ENCODE measurements at regions not wholly inside any gene's neighbourhood (a gene's known extent, or its start where the extent isn't known, plus 50 kb on each side); places are given as distances from the start of the nearest gene placed in this dataset.

DNA sequence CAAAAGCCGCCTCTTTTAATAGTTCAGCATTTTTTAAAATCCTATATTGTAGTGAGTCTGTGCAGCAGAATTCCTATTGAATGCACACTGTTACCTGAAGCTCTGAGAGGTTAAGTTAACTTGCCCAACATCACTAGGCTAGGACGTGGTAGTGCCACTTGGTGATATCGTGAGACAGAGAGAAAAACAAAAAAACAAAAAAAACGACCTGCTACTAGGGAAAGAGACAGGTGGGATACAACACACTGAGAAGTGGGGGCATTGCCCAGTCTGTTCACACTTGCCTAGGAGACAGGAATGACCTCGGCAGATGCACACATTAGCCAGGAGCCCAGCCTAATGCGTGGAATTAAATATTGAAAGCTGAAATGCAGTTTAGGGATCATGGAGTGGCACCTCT lies 129.7 kb upstream of the CCND2 start:
- no peak overlapping the region for H3K4me2 ChIP-seq
- H3K9me2 ChIP-seq (ENCODE audit: insufficient read depth) = no peaks in the 10 kb centered on the region
- H3K79me2 ChIP-seq (ENCODE audit: low read depth) = no peaks in the 10 kb centered on the region
- H3K4me3 ChIP-seq = no peak overlapping the region
- ChIA-PET POLR2A (ENCODE audit: unreplicated experiment) (no interaction called here), CTCF (no interaction called here)
- no peak overlapping the region for H2AFZ ChIP-seq
- H3K27ac ChIP-seq = no peak overlapping the region
- no peaks in the 10 kb centered on the region for H3K9me3 ChIP-seq (ENCODE audit: insufficient read depth, low read depth)
- TF ChIP-seq EZH2 (IDR thresholded peaks at IDR 0.05; ENCODE audit: low read depth) = no peak
- TF ChIP-seq, protein P1, sequence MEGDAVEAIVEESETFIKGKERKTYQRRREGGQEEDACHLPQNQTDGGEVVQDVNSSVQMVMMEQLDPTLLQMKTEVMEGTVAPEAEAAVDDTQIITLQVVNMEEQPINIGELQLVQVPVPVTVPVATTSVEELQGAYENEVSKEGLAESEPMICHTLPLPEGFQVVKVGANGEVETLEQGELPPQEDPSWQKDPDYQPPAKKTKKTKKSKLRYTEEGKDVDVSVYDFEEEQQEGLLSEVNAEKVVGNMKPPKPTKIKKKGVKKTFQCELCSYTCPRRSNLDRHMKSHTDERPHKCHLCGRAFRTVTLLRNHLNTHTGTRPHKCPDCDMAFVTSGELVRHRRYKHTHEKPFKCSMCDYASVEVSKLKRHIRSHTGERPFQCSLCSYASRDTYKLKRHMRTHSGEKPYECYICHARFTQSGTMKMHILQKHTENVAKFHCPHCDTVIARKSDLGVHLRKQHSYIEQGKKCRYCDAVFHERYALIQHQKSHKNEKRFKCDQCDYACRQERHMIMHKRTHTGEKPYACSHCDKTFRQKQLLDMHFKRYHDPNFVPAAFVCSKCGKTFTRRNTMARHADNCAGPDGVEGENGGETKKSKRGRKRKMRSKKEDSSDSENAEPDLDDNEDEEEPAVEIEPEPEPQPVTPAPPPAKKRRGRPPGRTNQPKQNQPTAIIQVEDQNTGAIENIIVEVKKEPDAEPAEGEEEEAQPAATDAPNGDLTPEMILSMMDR (conservative IDR thresholded peaks at IDR 0.05) = no peak; the same call in 1 of the 2 replicates
- H3K4me1 ChIP-seq (replicated peaks; ENCODE audit: insufficient read depth) = no peaks in the 10 kb centered on the region
- DNase-seq = no peak
- H4K20me1 ChIP-seq (ENCODE audit: insufficient read depth) = no peaks in the 10 kb centered on the region
- BruUV-seq (replicated peaks) = no TSS peak
- intact Hi-C loops (cut with micrococcal nuclease; ENCODE audit: unreplicated experiment) = no loop called here
- peaks cover 60% of the 10 kb centered on the region for H3K27me3 ChIP-seq (ENCODE audit: insufficient read depth, low read depth)
- H3K36me3 ChIP-seq (ENCODE audit: low read depth) = no peaks in the 10 kb centered on the region
- no peaks in the 10 kb centered on the region for H3F3A ChIP-seq (ENCODE audit: insufficient read depth, low read depth)

DNA sequence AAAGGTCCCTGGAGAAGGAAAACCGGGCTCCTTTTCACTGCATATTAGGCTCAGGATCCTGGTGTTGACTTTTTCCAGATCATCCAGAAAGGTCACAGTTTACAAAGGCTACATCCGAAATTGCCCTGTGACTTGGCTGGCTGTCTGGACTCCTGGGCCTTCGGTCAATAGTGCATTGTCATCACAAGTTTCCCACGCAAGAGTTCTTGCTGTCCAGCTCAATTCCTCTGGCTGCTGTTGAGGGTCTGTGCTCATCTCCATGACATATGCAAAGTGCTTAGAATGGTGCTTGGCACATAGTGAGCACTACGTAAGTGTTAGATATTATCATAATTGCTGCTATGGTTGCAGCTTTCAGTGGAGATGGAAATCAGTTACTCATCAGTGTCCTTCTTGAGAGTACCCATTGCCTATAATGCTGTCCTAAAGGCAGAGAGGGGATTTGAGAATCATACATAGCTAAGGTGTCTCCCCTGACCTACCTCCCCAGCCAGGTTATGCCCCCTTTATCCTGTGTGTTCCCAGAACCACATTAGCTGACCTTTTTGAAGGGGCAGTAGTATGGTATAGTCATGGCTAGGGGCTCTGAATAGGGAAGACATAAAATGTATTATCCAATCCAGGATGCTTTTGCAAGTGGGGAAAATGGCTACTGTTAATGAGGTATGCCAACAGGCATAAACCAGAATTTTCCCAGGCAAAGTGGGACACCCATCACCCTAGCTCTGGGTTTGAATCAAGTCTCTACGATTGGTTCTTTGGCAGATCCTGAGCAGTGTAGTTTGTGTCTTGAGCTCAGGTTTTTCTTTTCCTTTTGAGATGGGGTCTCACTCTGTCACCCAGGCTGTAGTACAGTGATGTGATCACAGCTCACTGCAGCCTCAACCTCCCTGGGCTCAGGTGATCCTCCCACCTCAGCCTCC lies 132.0 kb upstream of the CCND2 start:
- Histone ChIP-seq H3F3A (ENCODE audit: insufficient read depth, low read depth) (no peaks in the 10 kb centered on the region), H2AFZ (no peak overlapping the region), H3K79me2 (ENCODE audit: low read depth) (no peaks in the 10 kb centered on the region), H3K9me3 (ENCODE audit: insufficient read depth, low read depth) (no peaks in the 10 kb centered on the region), H3K4me3 (no peak overlapping the region), H3K36me3 (ENCODE audit: low read depth) (no peaks in the 10 kb centered on the region), H3K9me2 (ENCODE audit: insufficient read depth) (no peaks in the 10 kb centered on the region), H4K20me1 (ENCODE audit: insufficient read depth) (no peaks in the 10 kb centered on the region), H3K27ac (no peak overlapping the region), H3K4me1 (replicated peaks; ENCODE audit: insufficient read depth) (no peaks in the 10 kb centered on the region), H3K4me2 (no peak overlapping the region), H3K27me3 (ENCODE audit: insufficient read depth, low read depth) (peaks cover 47% of the 10 kb centered on the region)
- ChIA-PET CTCF (no interaction called here), POLR2A (ENCODE audit: unreplicated experiment) (no interaction called here)
- intact Hi-C loops (cut with micrococcal nuclease; ENCODE audit: unreplicated experiment) = no loop called here
- TF ChIP-seq, protein P1 (conservative IDR thresholded peaks at IDR 0.05) = no peak
- no peak for TF ChIP-seq EZH2 (IDR thresholded peaks at IDR 0.05; ENCODE audit: low read depth)
- no TSS peak for BruUV-seq (replicated peaks)
- no peak for DNase-seq

DNA sequence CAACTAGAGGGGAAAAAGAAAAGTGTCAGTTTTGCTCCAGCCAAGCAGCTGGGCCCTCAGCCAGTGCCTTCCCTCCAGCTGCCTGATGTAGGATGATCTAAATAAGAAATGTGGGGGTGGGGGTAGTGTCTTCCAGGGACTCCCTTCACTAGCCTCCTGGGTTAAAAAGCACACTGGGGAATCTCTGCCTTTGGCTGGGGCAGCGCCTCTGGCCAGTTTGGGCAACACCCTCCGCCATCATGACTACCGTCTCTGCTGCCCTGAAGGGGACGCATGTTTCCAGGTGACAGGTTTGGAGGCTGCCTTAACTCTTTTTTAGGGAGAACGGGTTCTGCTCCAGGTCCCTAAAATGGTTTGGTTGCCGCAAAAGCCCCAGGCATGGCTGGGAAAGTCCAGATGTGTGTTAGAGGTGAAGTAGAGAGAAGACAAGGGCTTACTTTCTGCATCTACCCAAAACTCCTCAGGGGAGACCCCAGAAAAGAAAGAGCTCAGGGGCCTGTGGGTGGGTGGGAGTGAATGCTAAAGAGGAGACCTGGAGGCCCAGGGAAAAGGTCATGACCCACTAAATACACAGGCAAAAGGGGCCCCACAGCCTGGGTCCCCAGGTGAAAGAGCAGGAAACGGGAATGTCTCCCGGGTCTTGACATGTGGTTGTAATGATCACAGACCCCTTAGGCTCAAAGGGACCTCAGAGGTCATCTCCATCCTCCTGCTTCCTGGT lies 132.8 kb upstream of the CCND2 start:
- ChIA-PET POLR2A (ENCODE audit: unreplicated experiment) (no interaction called here), CTCF (no interaction called here)
- BruUV-seq (replicated peaks) = no TSS peak

More for the DNA sequence above, 132.8 kb upstream of the CCND2 start:
- H3K4me2 ChIP-seq = no peak overlapping the region
- no peaks in the 10 kb centered on the region for H3K9me2 ChIP-seq (ENCODE audit: insufficient read depth)
- no peaks in the 10 kb centered on the region for H3K9me3 ChIP-seq (ENCODE audit: insufficient read depth, low read depth)
- no peak overlapping the region for H2AFZ ChIP-seq
- no peaks in the 10 kb centered on the region for H3K79me2 ChIP-seq (ENCODE audit: low read depth)
- H4K20me1 ChIP-seq (ENCODE audit: insufficient read depth) = no peaks in the 10 kb centered on the region
- no peaks in the 10 kb centered on the region for H3K36me3 ChIP-seq (ENCODE audit: low read depth)
- no peaks in the 10 kb centered on the region for H3F3A ChIP-seq (ENCODE audit: insufficient read depth, low read depth)
- H3K4me1 ChIP-seq (replicated peaks; ENCODE audit: insufficient read depth) = no peaks in the 10 kb centered on the region
- TF ChIP-seq, protein P1 (conservative IDR thresholded peaks at IDR 0.05) = no peak
- no peak for TF ChIP-seq EZH2 (IDR thresholded peaks at IDR 0.05; ENCODE audit: low read depth)
- DNase-seq = no peak
- H3K27me3 ChIP-seq (ENCODE audit: insufficient read depth, low read depth) = peaks cover 47% of the 10 kb centered on the region
- H3K4me3 ChIP-seq = no peak overlapping the region
- intact Hi-C loops (cut with micrococcal nuclease; ENCODE audit: unreplicated experiment) = no loop called here
- H3K27ac ChIP-seq = no peak overlapping the region

Measured in PC-9 (cell line).